Gastroesophageal sphincter (tissue), 3 donors: ENCODE measurements at regions not wholly inside any gene's neighbourhood (a gene's known extent, or its start where the extent isn't known, plus 50 kb on each side); places are given as distances from the start of the nearest gene placed in this dataset.

Experiments
- CTCF ChIP-seq, 4 experiments: fragments of 200-600 bp in 2 of 4; fragments of 450-650 bp in 2 of 4; sonication (generic) in 1 of 4; IDR thresholded peaks; one replicate each; pipeline ENCODE4 v1.5.1; 2017 to 2019; ENCODE audit warnings: antibody characterized with exemption in 4 of 4, mild to moderate bottlenecking in 2 of 4, moderate library complexity in 2 of 4
- EP300 ChIP-seq: sonication (generic); formaldehyde crosslinking; IDR thresholded peaks from one replicate; pipeline ENCODE4 v1.6.1; 2017; ENCODE audit warnings: antibody characterized with exemption, mild to moderate bottlenecking

DNA sequence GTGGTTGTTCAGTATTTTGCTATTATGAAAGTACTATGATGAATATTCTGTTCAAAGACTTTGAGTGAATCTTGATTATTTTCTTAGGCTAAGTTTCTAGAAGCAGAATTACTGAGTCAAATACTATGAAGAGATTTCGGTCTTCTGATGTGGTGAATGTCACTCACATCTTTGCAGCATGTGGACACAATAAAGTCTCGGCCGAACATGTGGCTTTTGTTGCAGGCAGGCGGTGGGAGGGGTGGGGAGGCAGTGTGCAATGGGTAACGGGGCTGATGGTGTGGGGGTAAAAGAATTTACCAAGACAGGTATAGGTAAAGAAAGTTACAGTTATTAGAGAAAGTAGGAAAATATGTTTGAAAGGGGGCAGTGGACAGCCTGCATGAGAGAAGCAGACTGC lies 156.4 kb upstream of the DTNBP1 start:
- no peak for TF ChIP-seq CTCF (IDR thresholded peaks at IDR 0.05)
- TF ChIP-seq EP300 = no peak
